ENCODE measurements at regions not wholly inside any gene's neighbourhood (a gene's known extent, or its start where the extent isn't known, plus 50 kb on each side); places are given as distances from the start of the nearest gene placed in this dataset.

DNA sequence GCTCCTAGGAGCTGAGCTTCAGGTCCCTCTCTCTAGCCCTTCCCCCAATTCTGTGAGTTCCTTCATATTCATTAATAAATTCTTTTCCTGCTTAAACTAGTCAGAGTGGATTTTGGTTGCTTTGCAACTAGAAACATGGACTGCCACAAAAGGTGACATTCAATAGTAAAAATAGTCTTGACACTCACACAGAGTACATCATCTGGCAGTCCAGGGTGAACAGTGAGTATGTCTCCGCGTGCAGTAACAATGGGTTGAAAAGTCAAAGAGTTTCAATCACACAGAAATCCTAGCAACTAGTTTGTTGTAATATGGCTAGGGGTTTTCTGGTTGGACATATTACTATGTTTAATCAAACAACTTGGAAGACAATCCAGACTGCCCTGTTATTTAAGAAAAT lies 168.8 kb upstream of the TBX20 start:
- H3K4me3 ChIP-seq (ENCODE audit: low read depth, low read length), result no peak overlapping the region
- no peak for DNase-seq (ENCODE audit: low read depth)

DNA sequence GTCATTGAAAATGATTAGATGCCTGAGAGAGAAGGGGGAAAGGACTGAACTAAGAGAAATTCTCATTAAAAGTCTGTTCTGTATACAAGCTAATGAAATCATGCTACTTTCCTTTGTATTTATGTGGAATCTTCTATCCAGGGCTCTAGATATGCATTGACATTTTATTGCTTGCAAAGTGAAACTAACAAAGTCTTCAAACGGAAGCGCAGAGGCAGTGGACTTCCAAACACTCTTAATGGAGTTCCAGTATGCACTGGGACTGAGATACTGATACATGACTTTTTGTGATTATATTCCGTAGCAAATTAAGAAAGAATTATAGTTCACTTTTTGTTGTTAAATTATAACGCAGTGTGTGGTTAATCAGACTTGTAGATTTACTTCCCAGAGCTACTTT lies 166.8 kb upstream of the TBX20 start:
- TF ChIP-seq, protein P1, sequence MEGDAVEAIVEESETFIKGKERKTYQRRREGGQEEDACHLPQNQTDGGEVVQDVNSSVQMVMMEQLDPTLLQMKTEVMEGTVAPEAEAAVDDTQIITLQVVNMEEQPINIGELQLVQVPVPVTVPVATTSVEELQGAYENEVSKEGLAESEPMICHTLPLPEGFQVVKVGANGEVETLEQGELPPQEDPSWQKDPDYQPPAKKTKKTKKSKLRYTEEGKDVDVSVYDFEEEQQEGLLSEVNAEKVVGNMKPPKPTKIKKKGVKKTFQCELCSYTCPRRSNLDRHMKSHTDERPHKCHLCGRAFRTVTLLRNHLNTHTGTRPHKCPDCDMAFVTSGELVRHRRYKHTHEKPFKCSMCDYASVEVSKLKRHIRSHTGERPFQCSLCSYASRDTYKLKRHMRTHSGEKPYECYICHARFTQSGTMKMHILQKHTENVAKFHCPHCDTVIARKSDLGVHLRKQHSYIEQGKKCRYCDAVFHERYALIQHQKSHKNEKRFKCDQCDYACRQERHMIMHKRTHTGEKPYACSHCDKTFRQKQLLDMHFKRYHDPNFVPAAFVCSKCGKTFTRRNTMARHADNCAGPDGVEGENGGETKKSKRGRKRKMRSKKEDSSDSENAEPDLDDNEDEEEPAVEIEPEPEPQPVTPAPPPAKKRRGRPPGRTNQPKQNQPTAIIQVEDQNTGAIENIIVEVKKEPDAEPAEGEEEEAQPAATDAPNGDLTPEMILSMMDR (IDR thresholded peaks at IDR 0.05; ENCODE audit: low read depth, low read length), result no peak
- no peak for TF ChIP-seq POLR2A (IDR thresholded peaks at IDR 0.05; ENCODE audit: extremely low read depth, insufficient read length)
- no peak for TF ChIP-seq MYC (IDR thresholded peaks at IDR 0.05; ENCODE audit: low read depth, low read length)
- TF ChIP-seq, protein P2, sequence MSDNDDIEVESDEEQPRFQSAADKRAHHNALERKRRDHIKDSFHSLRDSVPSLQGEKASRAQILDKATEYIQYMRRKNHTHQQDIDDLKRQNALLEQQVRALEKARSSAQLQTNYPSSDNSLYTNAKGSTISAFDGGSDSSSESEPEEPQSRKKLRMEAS (IDR thresholded peaks at IDR 0.05; ENCODE audit: low read depth, low read length), result no peak
- no peak for DNase-seq (ENCODE audit: low read depth)
- no peak overlapping the region for H3K4me3 ChIP-seq (ENCODE audit: low read depth, low read length)

More for the DNA sequence above, 168.8 kb upstream of the TBX20 start:
- TF ChIP-seq, protein P1 (IDR thresholded peaks at IDR 0.05; ENCODE audit: low read depth, low read length), result no peak
- TF ChIP-seq POLR2A (IDR thresholded peaks at IDR 0.05; ENCODE audit: extremely low read depth, insufficient read length) (no peak), MYC (IDR thresholded peaks at IDR 0.05; ENCODE audit: low read depth, low read length) (no peak)
- TF ChIP-seq, protein P2 (IDR thresholded peaks at IDR 0.05; ENCODE audit: low read depth, low read length), result no peak

DNA sequence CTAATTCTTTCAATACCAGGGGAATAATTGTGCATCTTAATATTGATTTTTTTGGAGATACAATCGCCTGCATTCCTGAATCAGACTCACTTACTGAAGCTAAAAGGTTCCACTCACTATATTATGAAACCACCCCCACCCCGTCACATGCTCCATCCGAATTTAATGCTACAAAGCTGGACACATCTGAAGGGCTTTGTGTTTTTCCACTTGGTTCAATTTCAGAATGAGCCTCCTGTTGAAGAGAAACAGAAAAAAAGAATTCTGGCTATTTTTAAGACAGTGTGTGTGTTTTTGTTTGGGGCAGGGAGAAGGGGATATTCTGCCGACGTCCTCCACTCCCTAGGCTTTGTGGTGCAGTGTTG lies 165.5 kb upstream of the TBX20 start:
- TF ChIP-seq MYC (IDR thresholded peaks at IDR 0.05; ENCODE audit: low read depth, low read length), result no peak
- TF ChIP-seq, protein P1 (IDR thresholded peaks at IDR 0.05; ENCODE audit: low read depth, low read length), result no peak
- TF ChIP-seq POLR2A (IDR thresholded peaks at IDR 0.05; ENCODE audit: extremely low read depth, insufficient read length), result no peak
- TF ChIP-seq, protein P2 (IDR thresholded peaks at IDR 0.05; ENCODE audit: low read depth, low read length), result no peak
- H3K4me3 ChIP-seq (ENCODE audit: low read depth, low read length), result no peak overlapping the region
- no peak for DNase-seq (ENCODE audit: low read depth)

GRCh38 chr7:35418716-35419390 lies 165.0 kb upstream of the TBX20 start:
- TF ChIP-seq POLR2A (IDR thresholded peaks at IDR 0.05; ENCODE audit: extremely low read depth, insufficient read length) (no peak), MYC (IDR thresholded peaks at IDR 0.05; ENCODE audit: low read depth, low read length) (no peak)
- TF ChIP-seq, protein P1 (IDR thresholded peaks at IDR 0.05; ENCODE audit: low read depth, low read length), result no peak
- TF ChIP-seq, protein P2 (IDR thresholded peaks at IDR 0.05; ENCODE audit: low read depth, low read length), result no peak
- no peak for DNase-seq (ENCODE audit: low read depth)
- no peak overlapping the region for H3K4me3 ChIP-seq (ENCODE audit: low read depth, low read length)

DNA sequence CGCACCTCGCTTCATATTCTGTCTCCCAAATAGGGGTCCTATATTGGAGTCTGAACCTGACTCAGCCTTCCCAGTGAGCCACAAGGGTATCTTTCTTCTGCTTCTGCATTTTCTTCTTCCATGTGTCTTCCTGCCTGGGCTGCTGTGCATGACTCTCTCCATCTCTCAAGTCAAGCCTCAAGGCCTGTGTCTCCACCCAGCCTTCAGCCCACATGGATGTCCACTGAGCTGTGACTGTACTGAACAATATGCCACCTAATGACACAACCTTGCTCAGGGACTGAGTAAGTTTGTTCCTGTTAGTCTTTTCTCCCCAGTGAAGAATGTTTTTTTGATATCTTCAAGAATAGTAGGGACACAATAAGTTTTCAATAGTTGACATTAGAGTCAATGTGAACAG lies 162.7 kb upstream of the TBX20 start:
- H3K4me3 ChIP-seq (ENCODE audit: low read depth, low read length), result no peak overlapping the region
- TF ChIP-seq, protein P1 (IDR thresholded peaks at IDR 0.05; ENCODE audit: low read depth, low read length), result no peak
- TF ChIP-seq, protein P2 (IDR thresholded peaks at IDR 0.05; ENCODE audit: low read depth, low read length), result no peak
- no peak for TF ChIP-seq POLR2A (IDR thresholded peaks at IDR 0.05; ENCODE audit: extremely low read depth, insufficient read length)
- TF ChIP-seq MYC (IDR thresholded peaks at IDR 0.05; ENCODE audit: low read depth, low read length), result no peak
- no peak for DNase-seq (ENCODE audit: low read depth)

Data from NB4 (cell line).